ENCODE measurements at regions not wholly inside any gene's neighbourhood (a gene's known extent, or its start where the extent isn't known, plus 50 kb on each side); places are given as distances from the start of the nearest gene placed in this dataset.

- H3K9ac ChIP-seq, result no peak overlapping the region
- no peaks in the 10 kb centered on the region for H4K20me1 ChIP-seq (ENCODE audit: insufficient read depth)
- DNase-seq, result no peak
- peak overlapping the region; percentile 35; the same call in 1 of the 2 replicates for H2AFZ ChIP-seq
- no peak overlapping the region for H3K4me2 ChIP-seq (ENCODE audit: unreplicated experiment)
- H3K36me3 ChIP-seq (ENCODE audit: low read depth), result no peaks in the 10 kb centered on the region
- 90 to 95% methylated on average over 1 of the region's 1 CpG for WGBS, 2 experiments (ENCODE audit: low coverage in 1 of 2, low lambda C conversion rate in 2 of 2, missing lambda C conversion rate in 2 of 2)
- H3F3A ChIP-seq (ENCODE audit: insufficient read depth), result no peaks in the 10 kb centered on the region
- TF ChIP-seq EZH2phosphoT487 (IDR thresholded peaks at IDR 0.05; ENCODE audit: insufficient read depth, low read depth) (no peak), EZH2 (IDR thresholded peaks at IDR 0.05; ENCODE audit: insufficient read depth, poor library complexity, severe bottlenecking) (no peak)
- H3K27me3 ChIP-seq (replicated peaks; ENCODE audit: insufficient read depth), result no peaks in the 10 kb centered on the region
- no peak overlapping the region for H3K27ac ChIP-seq
- in situ Hi-C loops (cut with MboI), result no loop called here
- no peak overlapping the region for H3K4me3 ChIP-seq
- H3K9me2 ChIP-seq (ENCODE audit: insufficient read depth), result no peaks in the 10 kb centered on the region
- no peaks in the 10 kb centered on the region for H3K9me3 ChIP-seq (ENCODE audit: low read depth)
- no peaks in the 10 kb centered on the region for H3K4me1 ChIP-seq (ENCODE audit: insufficient read depth)
- no peaks in the 10 kb centered on the region for H3K79me2 ChIP-seq (ENCODE audit: insufficient read depth)
Observed at GRCh38 chr5:33329891-33330290, 110.9 kb upstream of the TARS1 start.

GRCh38 chr5:33330426-33330825, 110.3 kb upstream of the TARS1 start:
- Histone ChIP-seq H3K9me3 (ENCODE audit: low read depth) (no peaks in the 10 kb centered on the region), H3K79me2 (ENCODE audit: insufficient read depth) (no peaks in the 10 kb centered on the region), H3F3A (ENCODE audit: insufficient read depth) (no peaks in the 10 kb centered on the region), H4K20me1 (ENCODE audit: insufficient read depth) (no peaks in the 10 kb centered on the region), H3K27me3 (replicated peaks; ENCODE audit: insufficient read depth) (no peaks in the 10 kb centered on the region), H3K27ac (no peak overlapping the region), H3K4me2 (ENCODE audit: unreplicated experiment) (no peak overlapping the region), H3K9ac (no peak overlapping the region), H3K4me3 (no peak overlapping the region), H2AFZ (peak overlapping the region; percentile 35), H3K4me1 (ENCODE audit: insufficient read depth) (no peaks in the 10 kb centered on the region), H3K36me3 (ENCODE audit: low read depth) (no peaks in the 10 kb centered on the region), H3K9me2 (ENCODE audit: insufficient read depth) (no peaks in the 10 kb centered on the region)
- DNase-seq, result no peak
- WGBS, 2 experiments (ENCODE audit: low coverage in 1 of 2, low lambda C conversion rate in 2 of 2, missing lambda C conversion rate in 2 of 2), result 70% methylated on average over 3 of the region's 3 CpGs
- TF ChIP-seq EZH2phosphoT487 (IDR thresholded peaks at IDR 0.05; ENCODE audit: insufficient read depth, low read depth) (no peak), EZH2 (IDR thresholded peaks at IDR 0.05; ENCODE audit: insufficient read depth, poor library complexity, severe bottlenecking) (no peak)
- in situ Hi-C loops (cut with MboI), result no loop called here

- no peak overlapping the region for H3K27ac ChIP-seq
- no peak overlapping the region for H3K9ac ChIP-seq
- H3K4me3 ChIP-seq, result no peak overlapping the region
- H3K4me1 ChIP-seq (ENCODE audit: insufficient read depth), result no peaks in the 10 kb centered on the region
- H4K20me1 ChIP-seq (ENCODE audit: insufficient read depth), result no peaks in the 10 kb centered on the region
- H3F3A ChIP-seq (ENCODE audit: insufficient read depth), result no peaks in the 10 kb centered on the region
- H2AFZ ChIP-seq, result peak overlapping the region; percentile 32; the same call in 1 of the 2 replicates
- DNase-seq, result no peak
- no peak for TF ChIP-seq EZH2phosphoT487 (IDR thresholded peaks at IDR 0.05; ENCODE audit: insufficient read depth, low read depth)
- TF ChIP-seq EZH2 (IDR thresholded peaks at IDR 0.05; ENCODE audit: insufficient read depth, poor library complexity, severe bottlenecking), result no peak
- H3K9me3 ChIP-seq (ENCODE audit: low read depth), result no peaks in the 10 kb centered on the region
- no peaks in the 10 kb centered on the region for H3K27me3 ChIP-seq (replicated peaks; ENCODE audit: insufficient read depth)
- no peaks in the 10 kb centered on the region for H3K79me2 ChIP-seq (ENCODE audit: insufficient read depth)
- no peak overlapping the region for H3K4me2 ChIP-seq (ENCODE audit: unreplicated experiment)
- H3K36me3 ChIP-seq (ENCODE audit: low read depth), result no peaks in the 10 kb centered on the region
- in situ Hi-C loops (cut with MboI), result no loop called here
- H3K9me2 ChIP-seq (ENCODE audit: insufficient read depth), result no peaks in the 10 kb centered on the region
Observed at GRCh38 chr5:33330992-33331391, 109.8 kb upstream of the TARS1 start.

GRCh38 chr5:33332804-33333203, 108.0 kb upstream of the TARS1 start:
- TF ChIP-seq EZH2 (IDR thresholded peaks at IDR 0.05; ENCODE audit: insufficient read depth, poor library complexity, severe bottlenecking), result no peak
- TF ChIP-seq EZH2phosphoT487 (IDR thresholded peaks at IDR 0.05; ENCODE audit: insufficient read depth, low read depth), result no peak
- Histone ChIP-seq H3K36me3 (ENCODE audit: low read depth) (no peaks in the 10 kb centered on the region), H3K79me2 (ENCODE audit: insufficient read depth) (no peaks in the 10 kb centered on the region), H3K27ac (no peak overlapping the region), H3K4me3 (no peak overlapping the region), H3K4me1 (ENCODE audit: insufficient read depth) (peaks cover 7% of the 10 kb centered on the region; the same call in 1 of the 2 replicates), H3K27me3 (replicated peaks; ENCODE audit: insufficient read depth) (no peaks in the 10 kb centered on the region), H3F3A (ENCODE audit: insufficient read depth) (no peaks in the 10 kb centered on the region), H2AFZ (no peak overlapping the region), H3K9me2 (ENCODE audit: insufficient read depth) (no peaks in the 10 kb centered on the region), H3K9me3 (ENCODE audit: low read depth) (no peaks in the 10 kb centered on the region), H4K20me1 (ENCODE audit: insufficient read depth) (no peaks in the 10 kb centered on the region), H3K9ac (no peak overlapping the region), H3K4me2 (ENCODE audit: unreplicated experiment) (no peak overlapping the region)
- in situ Hi-C loops (cut with MboI), result no loop called here
- no peak for DNase-seq
- 36% methylated on average over 2 of the region's 2 CpGs for WGBS, 2 experiments (ENCODE audit: low coverage in 1 of 2, low lambda C conversion rate in 2 of 2, missing lambda C conversion rate in 2 of 2)

GRCh38 chr5:33334829-33335228, 105.9 kb upstream of the TARS1 start:
- TF ChIP-seq EZH2 (IDR thresholded peaks at IDR 0.05; ENCODE audit: insufficient read depth, poor library complexity, severe bottlenecking), result no peak
- TF ChIP-seq EZH2phosphoT487 (IDR thresholded peaks at IDR 0.05; ENCODE audit: insufficient read depth, low read depth), result no peak

More at GRCh38 chr5:33334829-33335228, 105.9 kb upstream of the TARS1 start:
- Histone ChIP-seq H3K9me3 (ENCODE audit: low read depth) (no peaks in the 10 kb centered on the region), H3K36me3 (ENCODE audit: low read depth) (no peaks in the 10 kb centered on the region), H4K20me1 (ENCODE audit: insufficient read depth) (no peaks in the 10 kb centered on the region), H3K4me1 (ENCODE audit: insufficient read depth) (peaks cover 14% of the 10 kb centered on the region), H2AFZ (no peak overlapping the region), H3F3A (ENCODE audit: insufficient read depth) (no peaks in the 10 kb centered on the region), H3K9ac (no peak overlapping the region), H3K27ac (no peak overlapping the region), H3K9me2 (ENCODE audit: insufficient read depth) (no peaks in the 10 kb centered on the region), H3K79me2 (ENCODE audit: insufficient read depth) (no peaks in the 10 kb centered on the region), H3K4me3 (no peak overlapping the region), H3K4me2 (ENCODE audit: unreplicated experiment) (no peak overlapping the region), H3K27me3 (replicated peaks; ENCODE audit: insufficient read depth) (no peaks in the 10 kb centered on the region)
- DNase-seq, result no peak
- 45 to 50% methylated on average over 1 of the region's 1 CpG for WGBS, 2 experiments (ENCODE audit: low coverage in 1 of 2, low lambda C conversion rate in 2 of 2, missing lambda C conversion rate in 2 of 2)
- in situ Hi-C loops (cut with MboI), result no loop called here
